Esophagus squamous epithelium (tissue), 4 donors: ENCODE measurements at regions not wholly inside any gene's neighbourhood (a gene's known extent, or its start where the extent isn't known, plus 50 kb on each side); places are given as distances from the start of the nearest gene placed in this dataset.

Experiments used
- CTCF ChIP-seq, 6 experiments: fragments of 450-650 bp in 4 of 6; fragments of 200-600 bp in 2 of 6; sonication (generic) in 2 of 6; IDR thresholded peaks; one replicate each; pipeline ENCODE4 v1.5.1; 2016 to 2019; ENCODE audit warnings: antibody characterized with exemption in 6 of 6, mild to moderate bottlenecking in 4 of 6, moderate library complexity in 4 of 6
- POLR2A ChIP-seq, 4 donors: fragments of 450-650 bp; IDR thresholded peaks; one replicate each; pipeline ENCODE4 v1.6.1; 2017; ENCODE audit warnings: antibody characterized with exemption in 4 of 4, mild to moderate bottlenecking in 4 of 4, moderate library complexity in 3 of 4

- no peak for TF ChIP-seq CTCF (IDR thresholded peaks at IDR 0.05)
- TF ChIP-seq POLR2A (IDR thresholded peaks at IDR 0.05) = no peak
Observed at GRCh38 chr17:62888765-62889164, 77.3 kb upstream of the TANC2 start.
